Psoas muscle (tissue), 7 donors: ENCODE measurements at regions not wholly inside any gene's neighbourhood (a gene's known extent, or its start where the extent isn't known, plus 50 kb on each side); places are given as distances from the start of the nearest gene placed in this dataset.
A peak's percentile ranks its signal among the peaks of the same experiment; 100 is the strongest.

ENCODE experiments used
- ATAC-seq, 4 donors: fragments of 200-7000 bp; cut with Tn5 transposase; one replicate each; pipeline ENCODE4 v1.9.1; 2020; ENCODE audit warnings: moderate library complexity in 3 of 4, mild to moderate bottlenecking in 2 of 4
- DNase-seq, 2 donors: peaks; one replicate each; pipeline ENCODE4 v3.0.0-alpha.2; 2020
- H3K27ac ChIP-seq: fragments of 200-600 bp; one replicate; pipeline ENCODE4 v1.8.0; 2022
- H3K27me3 ChIP-seq, 3 donors: fragments of 200-600 bp in 1 of 3; one replicate each; pipeline versions ENCODE4 v1.6.1 to v1.8.0; 2013 to 2022; ENCODE audit warnings: low read length in 2 of 3, mild to moderate bottlenecking in 2 of 3, moderate library complexity in 1 of 3; ENCODE audit not compliant: insufficient read depth in 3 of 3
- H3K36me3 ChIP-seq, 2 donors: fragments of 200-600 bp in 1 of 2; one replicate each; pipeline versions ENCODE4 v1.6.1 to v1.8.0; 2013 to 2022; ENCODE audit warnings: low read depth in 1 of 2, mild to moderate bottlenecking in 1 of 2, moderate library complexity in 1 of 2; ENCODE audit not compliant: insufficient read depth in 1 of 2
- H3K4me1 ChIP-seq: fragments of 200-600 bp; one replicate; pipeline ENCODE4 v1.8.0; 2022
- H3K4me3 ChIP-seq: fragments of 200-600 bp; one replicate; pipeline ENCODE4 v1.8.0; 2022; ENCODE audit warnings: mild to moderate bottlenecking
- H3K9me3 ChIP-seq: fragments of 200-600 bp; one replicate; pipeline ENCODE4 v1.8.0; 2022
- CTCF ChIP-seq: fragments of 200-600 bp; IDR thresholded peaks from one replicate; pipeline ENCODE4 v1.8.0; 2022; ENCODE audit warnings: antibody characterized with exemption
- WGBS, 3 donors: extraction: QIAGEN DNeasy Blood & Tissue Kit; methylation state at CpG; one replicate each; pipeline versions ENCODE4 v1.1.6 to v1.1.7; 2013; 5-methylcytosine and 5-hydroxymethylcytosine counted together
- intact Hi-C, 2 donors: fragments of 100-400 bp; cut with DNase I; formaldehyde crosslinking; loops; one replicate each; pipeline versions ENCODE4 v1.11.0 to v1.14.2; 2022
- donor health status: healthy with polysubstance abuse.
- donor health status: DM: no; HTN: no; CAD: no; lungs with moderate emphysema.
- donor health status: Bipolar disorder and iron deficiency.
- donor health status: healthy.
- donor health status: DM: yes; HTN: yes; CAD: no.
- donor health status: DM: no; HTN: no; CAD: no.
- donor health status: DM: yes; HTN: yes; CAD: no.

DNA sequence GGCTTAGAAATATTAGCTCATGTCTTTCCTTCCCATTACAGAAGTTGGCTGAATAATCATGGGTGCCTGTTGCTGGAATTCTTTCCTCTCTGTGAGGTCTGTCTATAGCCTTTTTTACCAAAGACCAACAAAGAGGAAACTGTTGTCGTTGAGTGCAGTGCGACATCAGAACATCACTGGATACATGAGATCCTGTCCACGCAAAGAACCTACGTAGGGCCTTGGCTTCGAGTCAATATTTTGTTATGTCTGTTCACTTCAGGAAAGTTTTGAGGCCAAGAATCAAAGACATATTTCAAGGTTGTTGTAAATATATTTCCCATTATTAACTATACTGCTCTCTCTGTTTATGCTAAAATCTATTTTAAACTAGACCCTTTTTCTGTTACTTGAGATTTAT is 101.5 kb upstream of the IL12A start:
- H3K36me3 ChIP-seq, result peaks cover 8 to 69% of the 10 kb centered on the region in 2 donors
- 71 to 78% (median 73%) methylated on average over 5 of the region's 5 CpGs for WGBS, 3 donors
- peaks cover 48% of the 10 kb centered on the region for H3K4me1 ChIP-seq
- no peak for DNase-seq
- no peaks in the 10 kb centered on the region for H3K27me3 ChIP-seq
- peak overlapping the region; percentile 2 for H3K27ac ChIP-seq
- no peak overlapping the region for H3K4me3 ChIP-seq
- H3K9me3 ChIP-seq, result no peaks in the 10 kb centered on the region
- TF ChIP-seq CTCF, result no peak
- intact Hi-C loops, result loop anchor here in 1 of 2 donors (5.0 kb wide), 1 partner anchor 120 kb away; no protein-coding TSS in a partner anchor
- no peak for ATAC-seq

DNA sequence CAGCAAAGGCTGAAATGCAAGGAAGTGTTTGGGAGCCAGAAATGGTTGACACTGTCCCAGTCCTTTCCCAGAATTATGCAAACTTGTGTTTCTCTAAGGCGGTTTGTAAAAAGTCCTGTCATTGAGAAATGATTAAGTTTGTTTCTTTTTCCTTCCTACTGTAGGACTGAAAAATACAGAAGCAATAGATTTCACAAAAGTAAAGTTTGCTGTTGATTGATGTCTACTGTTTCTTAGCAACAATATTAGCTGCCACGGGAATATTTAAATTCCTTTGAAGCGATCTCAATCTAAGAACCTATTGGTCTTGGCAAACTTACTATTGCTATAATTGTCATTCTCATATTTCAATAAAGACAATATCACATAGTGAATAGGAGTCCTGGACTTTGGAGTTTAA is 100.7 kb upstream of the IL12A start:
- H3K36me3 ChIP-seq, result peaks cover 8 to 77% of the 10 kb centered on the region in 2 donors
- H3K4me3 ChIP-seq, result no peak overlapping the region
- intact Hi-C loops, result loop anchor here in 1 of 2 donors (5.0 kb wide), 1 partner anchor 119 kb away; no protein-coding TSS in a partner anchor
- peak overlapping the region; percentile 28 for H3K27ac ChIP-seq
- peaks cover 45% of the 10 kb centered on the region for H3K4me1 ChIP-seq
- H3K27me3 ChIP-seq, result no peaks in the 10 kb centered on the region
- H3K9me3 ChIP-seq, result no peaks in the 10 kb centered on the region
- ATAC-seq (no peak), DNase-seq (no peak)
- TF ChIP-seq CTCF, result no peak
- WGBS, 3 donors, result 47 to 54% (median 48%) methylated on average over 3 of the region's 3 CpGs

- Histone ChIP-seq H3K36me3 (peaks cover 14 to 100% of the 10 kb centered on the region in 2 donors), H3K4me3 (no peak overlapping the region), H3K27ac (peak overlapping the region; percentile 31), H3K4me1 (peaks cover 20% of the 10 kb centered on the region), H3K9me3 (no peaks in the 10 kb centered on the region), H3K27me3 (no peaks in the 10 kb centered on the region)
- intact Hi-C loops, result loop anchor here in 1 of 2 donors (5.0 kb wide), 1 partner anchor 115 kb away; no protein-coding TSS in a partner anchor
- DNase-seq (peak in 1 of 2 donors; percentile 57), ATAC-seq (peak in 2 of 4 donors; percentile 47 to 50)
- no peak for TF ChIP-seq CTCF
- 58 to 63% (median 60%) methylated on average over 2 of the region's 2 CpGs for WGBS, 3 donors
Measured at GRCh38 chr3:159892171-159892795, 96.4 kb upstream of the IL12A start.

DNA sequence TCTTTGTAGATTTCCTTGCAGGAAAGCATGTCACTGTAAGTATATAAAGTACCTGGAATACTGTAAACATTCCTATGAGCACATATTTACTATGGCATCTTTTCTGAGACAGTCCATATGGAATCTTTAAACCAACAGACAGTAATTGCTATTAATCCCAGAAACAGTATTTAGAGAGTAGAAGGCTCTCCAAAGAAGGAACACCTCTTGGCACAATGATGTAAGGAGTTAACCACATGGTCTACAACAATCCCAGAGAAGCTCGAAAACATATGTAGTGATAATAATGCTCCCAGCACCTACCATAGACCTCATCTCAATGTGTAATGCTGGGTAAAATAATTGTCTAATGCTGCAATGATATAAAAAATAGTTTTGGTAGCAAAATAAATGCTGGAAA is 95.8 kb upstream of the IL12A start:
- WGBS, 3 donors, result 68 to 78% (median 71%) methylated on average over 1 of the region's 1 CpG

More for the DNA sequence above, 95.8 kb upstream of the IL12A start:
- peak overlapping the region; percentile 31 for H3K27ac ChIP-seq
- intact Hi-C loops, result loop anchor here in 1 of 2 donors (5.0 kb wide), 1 partner anchor 114 kb away; no protein-coding TSS in a partner anchor
- no peaks in the 10 kb centered on the region for H3K27me3 ChIP-seq
- TF ChIP-seq CTCF, result no peak
- DNase-seq (no peak), ATAC-seq (no peak)
- peaks cover 20% of the 10 kb centered on the region for H3K4me1 ChIP-seq
- H3K4me3 ChIP-seq, result no peak overlapping the region
- no peaks in the 10 kb centered on the region for H3K9me3 ChIP-seq
- H3K36me3 ChIP-seq, result peaks cover 13 to 100% of the 10 kb centered on the region in 2 donors
